GM19240 (cell line): ENCODE measurements at regions not wholly inside any gene's neighbourhood (a gene's known extent, or its start where the extent isn't known, plus 50 kb on each side); places are given as distances from the start of the nearest gene placed in this dataset.
A peak's percentile ranks its signal among the peaks of the same experiment; 100 is the strongest.
"Not testable (repeated sequence)": the region's sequence is repeated elsewhere in the genome, so short reads cannot be mapped to it uniquely, and the experiment has no call there.

Source experiments
- DNase-seq: peaks from one replicate; pipeline ENCODE4 v3.0.0; 2011; ENCODE audit warnings: low spot score; ENCODE audit not compliant: insufficient read length

- no peak for DNase-seq
Measured at GRCh38 chr5:35561396-35561795, 56.3 kb upstream of the SPEF2 start.

- DNase-seq = no peak
Measured at GRCh38 chr5:35557748-35558147, 59.9 kb upstream of the SPEF2 start.

- DNase-seq = no peak
Measured at GRCh38 chr5:35557199-35557598, 60.5 kb upstream of the SPEF2 start.

- no peak for DNase-seq
Measured at GRCh38 chr5:35554016-35554415, 63.6 kb upstream of the SPEF2 start.

GRCh38 chr5:35545190-35545589, 72.5 kb upstream of the SPEF2 start:
- no peak for DNase-seq

- no peak for DNase-seq
Measured at GRCh38 chr5:35543408-35543807, 74.3 kb upstream of the SPEF2 start.

GRCh38 chr5:35540002-35540401, 77.7 kb upstream of the SPEF2 start:
- no peak for DNase-seq

- DNase-seq = no peak
Measured at GRCh38 chr5:35538198-35538931, 79.3 kb upstream of the SPEF2 start.

GRCh38 chr5:35533156-35533555, 84.5 kb upstream of the SPEF2 start:
- no peak for DNase-seq

- DNase-seq = not testable (repeated sequence)
Measured at GRCh38 chr5:35531553-35531952, 86.1 kb upstream of the SPEF2 start.

- DNase-seq = peak; percentile 7
Measured at GRCh38 chr5:35518104-35518503, 99.6 kb upstream of the SPEF2 start.

- DNase-seq = no peak
Measured at GRCh38 chr5:35516271-35516670, 101.4 kb upstream of the SPEF2 start.

GRCh38 chr5:35513612-35514011, 104.1 kb upstream of the SPEF2 start:
- no peak for DNase-seq

GRCh38 chr5:35502206-35502605, 115.5 kb upstream of the SPEF2 start:
- DNase-seq = no peak

- DNase-seq = no peak
Measured at GRCh38 chr5:35488791-35489190, 128.9 kb upstream of the SPEF2 start.

GRCh38 chr5:35488055-35488454, 129.6 kb upstream of the SPEF2 start:
- DNase-seq = no peak

- no peak for DNase-seq
Measured at GRCh38 chr5:35487233-35488025, 130.2 kb upstream of the SPEF2 start.

GRCh38 chr5:35485487-35485886, 132.2 kb upstream of the SPEF2 start:
- DNase-seq = no peak

- DNase-seq = no peak
Measured at GRCh38 chr5:35484241-35484640, 133.4 kb upstream of the SPEF2 start.

- DNase-seq = no peak
Measured at GRCh38 chr5:35483780-35484179, 133.9 kb upstream of the SPEF2 start.

- DNase-seq = no peak
Measured at GRCh38 chr5:35483191-35483590, 134.5 kb upstream of the SPEF2 start.

GRCh38 chr5:35482167-35482755, 135.4 kb upstream of the SPEF2 start:
- no peak for DNase-seq
